ENCODE measurements at regions not wholly inside any gene's neighbourhood (a gene's known extent, or its start where the extent isn't known, plus 50 kb on each side); places are given as distances from the start of the nearest gene placed in this dataset.

- TF ChIP-seq L3MBTL2 (conservative IDR thresholded peaks at IDR 0.05) (no peak), LEF1 (IDR thresholded peaks at IDR 0.05; ENCODE audit: borderline replicate concordance) (no peak), CTBP1 (IDR thresholded peaks at IDR 0.05; ENCODE audit: borderline replicate concordance) (no peak), FOXA1 (IDR thresholded peaks at IDR 0.05) (no peak), BHLHE40 (IDR thresholded peaks at IDR 0.05; ENCODE audit: borderline replicate concordance) (no peak), FOXK2 (IDR thresholded peaks at IDR 0.05) (no peak), TARDBP (IDR thresholded peaks at IDR 0.05) (no peak), ZNF384 (IDR thresholded peaks at IDR 0.05) (no peak), HDGF (IDR thresholded peaks at IDR 0.05; ENCODE audit: borderline replicate concordance) (no peak), SUZ12 (IDR thresholded peaks at IDR 0.05) (no peak)
Observed at GRCh38 chr15:77889009-77889806, 188.3 kb downstream of the TBC1D2B start.

Measured in HEK293T (cell line).